ENCODE measurements at regions not wholly inside any gene's neighbourhood (a gene's known extent, or its start where the extent isn't known, plus 50 kb on each side); places are given as distances from the start of the nearest gene placed in this dataset.

- no peak for DNase-seq (ENCODE audit: low read depth)
- TF ChIP-seq, protein P1, sequence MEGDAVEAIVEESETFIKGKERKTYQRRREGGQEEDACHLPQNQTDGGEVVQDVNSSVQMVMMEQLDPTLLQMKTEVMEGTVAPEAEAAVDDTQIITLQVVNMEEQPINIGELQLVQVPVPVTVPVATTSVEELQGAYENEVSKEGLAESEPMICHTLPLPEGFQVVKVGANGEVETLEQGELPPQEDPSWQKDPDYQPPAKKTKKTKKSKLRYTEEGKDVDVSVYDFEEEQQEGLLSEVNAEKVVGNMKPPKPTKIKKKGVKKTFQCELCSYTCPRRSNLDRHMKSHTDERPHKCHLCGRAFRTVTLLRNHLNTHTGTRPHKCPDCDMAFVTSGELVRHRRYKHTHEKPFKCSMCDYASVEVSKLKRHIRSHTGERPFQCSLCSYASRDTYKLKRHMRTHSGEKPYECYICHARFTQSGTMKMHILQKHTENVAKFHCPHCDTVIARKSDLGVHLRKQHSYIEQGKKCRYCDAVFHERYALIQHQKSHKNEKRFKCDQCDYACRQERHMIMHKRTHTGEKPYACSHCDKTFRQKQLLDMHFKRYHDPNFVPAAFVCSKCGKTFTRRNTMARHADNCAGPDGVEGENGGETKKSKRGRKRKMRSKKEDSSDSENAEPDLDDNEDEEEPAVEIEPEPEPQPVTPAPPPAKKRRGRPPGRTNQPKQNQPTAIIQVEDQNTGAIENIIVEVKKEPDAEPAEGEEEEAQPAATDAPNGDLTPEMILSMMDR (IDR thresholded peaks at IDR 0.05; ENCODE audit: control insufficient read depth, insufficient read depth, low read depth, low read length, missing control alignments) = no peak
- no peak overlapping the region for H3K4me3 ChIP-seq (ENCODE audit: control insufficient read depth, low read depth, low read length)
Measured at GRCh38 chr12:47577206-47577989, 128.4 kb downstream of the RPAP3 start.

GRCh38 chr12:47576289-47576945 lies 129.4 kb downstream of the RPAP3 start:
- H3K4me3 ChIP-seq (ENCODE audit: control insufficient read depth, low read depth, low read length) = no peak overlapping the region
- TF ChIP-seq, protein P1 (IDR thresholded peaks at IDR 0.05; ENCODE audit: control insufficient read depth, insufficient read depth, low read depth, low read length, missing control alignments) = no peak
- no peak for DNase-seq (ENCODE audit: low read depth)

- TF ChIP-seq, protein P1 (IDR thresholded peaks at IDR 0.05; ENCODE audit: control insufficient read depth, insufficient read depth, low read depth, low read length, missing control alignments) = no peak
- no peak for DNase-seq (ENCODE audit: low read depth)
Measured at GRCh38 chr12:47574252-47575021, 131.4 kb downstream of the RPAP3 start.

DNA sequence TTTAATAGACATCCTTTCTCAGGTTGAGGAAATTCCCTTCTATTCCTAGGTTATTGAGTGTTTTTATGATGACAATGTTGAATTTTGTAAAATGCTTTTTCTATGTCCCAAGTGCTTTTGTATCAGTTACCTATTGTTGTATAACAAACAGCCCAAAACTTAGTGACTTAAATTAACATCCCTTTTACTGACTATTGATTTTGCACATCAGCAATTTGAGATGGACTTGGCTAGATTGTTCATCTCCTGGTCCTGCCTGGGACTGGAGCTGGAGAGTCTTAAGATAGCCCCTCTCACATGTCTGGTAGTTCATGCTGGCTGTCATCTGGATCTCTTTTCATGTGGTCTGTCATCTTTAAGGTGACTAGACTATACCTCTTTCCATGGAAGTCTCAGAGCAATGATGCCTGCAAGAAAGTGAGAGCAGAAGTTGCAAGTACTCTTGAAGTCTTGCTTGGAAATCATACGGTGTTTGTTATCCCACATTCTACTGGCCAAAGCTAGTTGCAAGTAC lies 132.6 kb downstream of the RPAP3 start:
- DNase-seq (ENCODE audit: low read depth) = no peak
- no peak overlapping the region for H3K4me3 ChIP-seq (ENCODE audit: control insufficient read depth, low read depth, low read length)
- TF ChIP-seq, protein P1 (IDR thresholded peaks at IDR 0.05; ENCODE audit: control insufficient read depth, insufficient read depth, low read depth, low read length, missing control alignments) = no peak

More at GRCh38 chr12:47574252-47575021, 131.4 kb downstream of the RPAP3 start:
- no peak overlapping the region for H3K4me3 ChIP-seq (ENCODE audit: control insufficient read depth, low read depth, low read length)

DNA sequence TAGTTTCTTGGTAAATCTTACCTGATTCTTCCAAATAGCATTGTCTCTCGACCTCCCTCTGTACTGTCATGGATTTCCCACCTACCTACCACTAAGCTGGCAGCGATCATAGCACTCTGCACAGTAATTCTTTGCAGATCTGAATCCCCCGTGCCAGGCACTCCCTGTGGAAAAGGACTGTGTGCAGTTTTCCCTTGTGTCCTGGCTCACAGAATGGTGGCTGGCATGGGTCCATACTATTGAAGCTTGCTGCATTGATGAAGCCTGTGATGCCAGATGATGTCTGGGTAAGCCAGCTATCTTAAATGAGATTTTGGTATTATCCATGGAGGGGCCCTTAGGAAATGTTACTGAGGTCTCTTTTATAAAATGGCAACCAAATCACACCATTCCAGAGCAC lies 135.7 kb downstream of the RPAP3 start:
- no peak for DNase-seq (ENCODE audit: low read depth)

DNA sequence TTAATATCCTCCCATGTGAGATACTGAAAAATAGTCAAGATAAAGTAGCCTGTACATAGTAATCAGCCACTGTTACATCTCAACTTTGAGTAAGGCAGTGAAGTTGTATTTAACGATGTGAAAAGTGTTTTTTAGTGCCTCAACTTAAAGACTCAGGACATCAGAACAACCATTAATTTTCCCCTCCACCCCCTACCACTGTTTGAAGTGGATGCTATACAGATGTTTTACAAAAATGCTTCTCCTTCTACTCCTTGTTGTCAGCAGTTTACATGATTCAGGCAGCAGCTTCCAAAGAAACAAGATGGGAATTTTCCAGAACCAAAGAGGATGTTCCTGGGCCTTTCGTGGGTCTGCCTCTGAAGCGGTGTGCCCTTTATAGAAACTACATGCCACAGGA lies 143.6 kb downstream of the RPAP3 start:
- TF ChIP-seq, protein P1 (IDR thresholded peaks at IDR 0.05; ENCODE audit: control insufficient read depth, insufficient read depth, low read depth, low read length, missing control alignments) = no peak
- no peak for DNase-seq (ENCODE audit: low read depth)
- no peak overlapping the region for H3K4me3 ChIP-seq (ENCODE audit: control insufficient read depth, low read depth, low read length)

More for the DNA sequence above, 135.7 kb downstream of the RPAP3 start:
- H3K4me3 ChIP-seq (ENCODE audit: control insufficient read depth, low read depth, low read length) = no peak overlapping the region
- TF ChIP-seq, protein P1 (IDR thresholded peaks at IDR 0.05; ENCODE audit: control insufficient read depth, insufficient read depth, low read depth, low read length, missing control alignments) = no peak

All from AG09309 (cell line).